ENCODE measurements at regions not wholly inside any gene's neighbourhood (a gene's known extent, or its start where the extent isn't known, plus 50 kb on each side); places are given as distances from the start of the nearest gene placed in this dataset.
"Not testable (repeated sequence)": the region's sequence is repeated elsewhere in the genome, so short reads cannot be mapped to it uniquely, and the experiment has no call there.

- Histone ChIP-seq H3K4me3 (ENCODE audit: low read depth in 1 of 2, low read length in 2 of 2) (no peak overlapping the region), H3K9ac (ENCODE audit: low read depth in 1 of 2, low read length in 2 of 2) (no peak overlapping the region)
These were observed 570.8 kb upstream of the GYPC start for GRCh38 chr2:126085011-126085795.

DNA sequence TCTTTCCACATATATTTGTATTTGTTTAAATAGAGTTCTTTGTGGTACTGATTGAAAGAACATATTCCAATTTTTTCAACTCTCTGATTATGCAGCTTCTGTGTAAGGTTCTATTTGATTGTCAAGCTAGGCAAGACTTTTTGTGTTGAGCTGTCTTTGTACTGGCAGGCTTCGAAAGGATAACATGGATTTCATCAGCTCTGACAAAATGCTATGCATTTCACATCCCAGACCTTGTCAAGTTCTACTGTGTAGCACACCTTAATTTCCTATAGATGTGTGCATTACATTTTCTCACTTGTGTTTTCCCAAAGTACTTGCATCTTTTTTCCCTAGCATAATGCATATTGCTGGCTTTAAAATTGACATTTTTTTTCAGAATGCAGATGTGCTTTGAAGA lies 555.0 kb upstream of the GYPC start:
- no peak overlapping the region for H3K27ac ChIP-seq (ENCODE audit: low read depth, low read length)
- H3K36me3 ChIP-seq (ENCODE audit: control insufficient read depth in 1 of 2, insufficient read depth in 2 of 2, low read length in 2 of 2): no peaks in the 10 kb centered on the region
- no peak overlapping the region for H3K4me3 ChIP-seq (ENCODE audit: low read depth in 1 of 2, low read length in 2 of 2)
- H3K27me3 ChIP-seq (ENCODE audit: control insufficient read depth in 1 of 2, insufficient read depth in 2 of 2, low read length in 2 of 2): no peaks in the 10 kb centered on the region
- H3K9me3 ChIP-seq (ENCODE audit: control insufficient read depth in 1 of 2, low read length in 2 of 2): peaks cover 0 to 5% of the 10 kb centered on the region in 2 donors
- no peaks in the 10 kb centered on the region for H3K4me1 ChIP-seq (ENCODE audit: control insufficient read depth in 1 of 2, insufficient read depth in 2 of 2, low read length in 2 of 2)
- H3K9ac ChIP-seq (ENCODE audit: low read depth in 1 of 2, low read length in 2 of 2): no peak overlapping the region

More at GRCh38 chr2:126085011-126085795, 570.8 kb upstream of the GYPC start:
- Histone ChIP-seq H3K36me3 (ENCODE audit: control insufficient read depth in 1 of 2, insufficient read depth in 2 of 2, low read length in 2 of 2) (no peaks in the 10 kb centered on the region), H3K27ac (ENCODE audit: low read depth, low read length) (no peak overlapping the region), H3K4me1 (ENCODE audit: control insufficient read depth in 1 of 2, insufficient read depth in 2 of 2, low read length in 2 of 2) (no peaks in the 10 kb centered on the region), H3K27me3 (ENCODE audit: control insufficient read depth in 1 of 2, insufficient read depth in 2 of 2, low read length in 2 of 2) (no peaks in the 10 kb centered on the region), H3K9me3 (ENCODE audit: control insufficient read depth in 1 of 2, low read length in 2 of 2) (no peaks in the 10 kb centered on the region)

DNA sequence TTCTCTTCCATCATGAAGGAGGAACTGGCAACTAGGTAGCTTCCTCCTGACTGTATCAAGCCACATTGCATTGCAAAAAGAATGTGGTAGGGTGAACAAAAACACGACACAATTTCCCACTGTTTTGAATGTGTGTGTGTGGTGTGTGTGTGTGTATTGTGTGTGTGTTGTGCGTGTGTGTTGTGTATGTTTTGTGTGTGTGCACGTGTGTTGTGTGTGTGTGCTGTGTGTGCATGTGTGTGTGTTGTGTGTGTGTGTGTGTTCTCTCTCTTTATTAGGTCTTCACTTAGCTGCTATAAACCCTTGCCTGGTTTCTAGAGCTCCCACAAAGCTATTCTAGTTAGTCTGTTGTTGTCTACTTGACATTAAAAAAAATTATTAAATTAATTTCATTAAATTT lies 550.0 kb upstream of the GYPC start:
- Histone ChIP-seq H3K36me3 (ENCODE audit: control insufficient read depth in 1 of 2, insufficient read depth in 2 of 2, low read length in 2 of 2) (no peaks in the 10 kb centered on the region), H3K4me1 (ENCODE audit: control insufficient read depth in 1 of 2, insufficient read depth in 2 of 2, low read length in 2 of 2) (no peaks in the 10 kb centered on the region), H3K9ac (ENCODE audit: low read depth in 1 of 2, low read length in 2 of 2) (no peak overlapping the region), H3K9me3 (ENCODE audit: control insufficient read depth in 1 of 2, low read length in 2 of 2) (peaks cover 0 to 5% of the 10 kb centered on the region in 2 donors), H3K27me3 (ENCODE audit: control insufficient read depth in 1 of 2, insufficient read depth in 2 of 2, low read length in 2 of 2) (no peaks in the 10 kb centered on the region), H3K27ac (ENCODE audit: low read depth, low read length) (no peak overlapping the region), H3K4me3 (ENCODE audit: low read depth in 1 of 2, low read length in 2 of 2) (no peak overlapping the region)

DNA sequence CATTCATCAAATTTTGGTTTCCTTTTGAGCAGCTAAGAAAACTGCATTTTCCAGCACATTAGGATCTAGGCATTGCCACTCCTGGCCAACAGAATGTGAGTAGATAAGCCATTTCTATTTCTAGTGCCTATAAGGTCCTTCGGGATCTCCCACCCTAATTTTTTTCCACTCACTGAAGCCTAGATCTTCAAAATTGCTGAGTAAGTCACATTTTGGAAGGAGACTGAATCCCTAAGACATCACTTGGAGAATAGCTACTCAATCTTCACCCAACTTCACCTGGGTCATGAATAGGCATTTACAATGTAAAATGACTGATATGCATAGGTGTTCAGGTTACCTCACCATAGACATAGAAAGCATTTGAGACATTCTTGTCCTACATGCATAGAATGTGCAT lies 548.1 kb upstream of the GYPC start:
- no peaks in the 10 kb centered on the region for H3K36me3 ChIP-seq (ENCODE audit: control insufficient read depth in 1 of 2, insufficient read depth in 2 of 2, low read length in 2 of 2)
- no peaks in the 10 kb centered on the region for H3K4me1 ChIP-seq (ENCODE audit: control insufficient read depth in 1 of 2, insufficient read depth in 2 of 2, low read length in 2 of 2)
- no peak overlapping the region for H3K27ac ChIP-seq (ENCODE audit: low read depth, low read length)
- H3K9me3 ChIP-seq (ENCODE audit: control insufficient read depth in 1 of 2, low read length in 2 of 2): peaks cover 0 to 5% of the 10 kb centered on the region in 2 donors
- H3K9ac ChIP-seq (ENCODE audit: low read depth in 1 of 2, low read length in 2 of 2): no peak overlapping the region
- no peak overlapping the region for H3K4me3 ChIP-seq (ENCODE audit: low read depth in 1 of 2, low read length in 2 of 2)
- no peaks in the 10 kb centered on the region for H3K27me3 ChIP-seq (ENCODE audit: control insufficient read depth in 1 of 2, insufficient read depth in 2 of 2, low read length in 2 of 2)

GRCh38 chr2:126115975-126116374 lies 540.0 kb upstream of the GYPC start:
- H3K4me1 ChIP-seq (ENCODE audit: control insufficient read depth in 1 of 2, insufficient read depth in 2 of 2, low read length in 2 of 2): no peaks in the 10 kb centered on the region
- no peak overlapping the region for H3K9ac ChIP-seq (ENCODE audit: low read depth in 1 of 2, low read length in 2 of 2)
- no peak overlapping the region for H3K27ac ChIP-seq (ENCODE audit: low read depth, low read length)
- no peaks in the 10 kb centered on the region for H3K36me3 ChIP-seq (ENCODE audit: control insufficient read depth in 1 of 2, insufficient read depth in 2 of 2, low read length in 2 of 2)
- no peaks in the 10 kb centered on the region for H3K9me3 ChIP-seq (ENCODE audit: control insufficient read depth in 1 of 2, low read length in 2 of 2)
- H3K4me3 ChIP-seq (ENCODE audit: low read depth in 1 of 2, low read length in 2 of 2): no peak overlapping the region
- no peaks in the 10 kb centered on the region for H3K27me3 ChIP-seq (ENCODE audit: control insufficient read depth in 1 of 2, insufficient read depth in 2 of 2, low read length in 2 of 2)

GRCh38 chr2:126117886-126118285 lies 538.1 kb upstream of the GYPC start:
- H3K27me3 ChIP-seq (ENCODE audit: control insufficient read depth in 1 of 2, insufficient read depth in 2 of 2, low read length in 2 of 2): no peaks in the 10 kb centered on the region
- no peaks in the 10 kb centered on the region for H3K9me3 ChIP-seq (ENCODE audit: control insufficient read depth in 1 of 2, low read length in 2 of 2)
- no peaks in the 10 kb centered on the region for H3K36me3 ChIP-seq (ENCODE audit: control insufficient read depth in 1 of 2, insufficient read depth in 2 of 2, low read length in 2 of 2)
- no peaks in the 10 kb centered on the region for H3K4me1 ChIP-seq (ENCODE audit: control insufficient read depth in 1 of 2, insufficient read depth in 2 of 2, low read length in 2 of 2)
- no peak overlapping the region for H3K9ac ChIP-seq (ENCODE audit: low read depth in 1 of 2, low read length in 2 of 2)
- H3K4me3 ChIP-seq (ENCODE audit: low read depth in 1 of 2, low read length in 2 of 2): no peak overlapping the region
- no peak overlapping the region for H3K27ac ChIP-seq (ENCODE audit: low read depth, low read length)

DNA sequence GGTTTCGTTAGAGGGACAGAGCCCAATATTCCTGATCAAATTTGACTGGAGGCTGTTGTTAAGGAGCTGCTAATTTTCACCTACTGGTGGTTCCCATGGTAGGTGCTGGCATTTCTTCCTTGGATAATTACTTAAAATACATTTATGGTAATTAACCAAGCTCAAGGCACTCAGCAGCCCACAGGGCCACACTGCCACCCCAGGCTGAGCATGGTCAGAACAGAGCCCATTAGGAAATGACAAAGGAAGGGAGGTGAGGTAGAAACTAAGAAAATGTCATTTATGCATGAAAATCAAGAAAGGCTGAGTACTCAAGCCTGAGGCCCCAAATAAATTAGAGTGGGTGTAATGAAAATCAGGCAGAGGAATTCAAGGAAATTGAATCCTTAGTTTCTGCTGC lies 510.2 kb upstream of the GYPC start:
- no peaks in the 10 kb centered on the region for H3K27me3 ChIP-seq (ENCODE audit: control insufficient read depth in 1 of 2, insufficient read depth in 2 of 2, low read length in 2 of 2)
- H3K36me3 ChIP-seq (ENCODE audit: control insufficient read depth in 1 of 2, insufficient read depth in 2 of 2, low read length in 2 of 2): no peaks in the 10 kb centered on the region
- no peak overlapping the region for H3K9ac ChIP-seq (ENCODE audit: low read depth in 1 of 2, low read length in 2 of 2)
- H3K4me1 ChIP-seq (ENCODE audit: control insufficient read depth in 1 of 2, insufficient read depth in 2 of 2, low read length in 2 of 2): no peaks in the 10 kb centered on the region
- H3K4me3 ChIP-seq (ENCODE audit: low read depth in 1 of 2, low read length in 2 of 2): no peak overlapping the region
- H3K27ac ChIP-seq (ENCODE audit: low read depth, low read length): no peak overlapping the region
- no peaks in the 10 kb centered on the region for H3K9me3 ChIP-seq (ENCODE audit: control insufficient read depth in 1 of 2, low read length in 2 of 2)

GRCh38 chr2:126154256-126154785 lies 501.6 kb upstream of the GYPC start:
- no peaks in the 10 kb centered on the region for H3K9me3 ChIP-seq (ENCODE audit: control insufficient read depth in 1 of 2, low read length in 2 of 2)
- H3K27ac ChIP-seq (ENCODE audit: low read depth, low read length): no peak overlapping the region
- H3K36me3 ChIP-seq (ENCODE audit: control insufficient read depth in 1 of 2, insufficient read depth in 2 of 2, low read length in 2 of 2): no peaks in the 10 kb centered on the region
- H3K4me3 ChIP-seq (ENCODE audit: low read depth in 1 of 2, low read length in 2 of 2): no peak overlapping the region
- H3K9ac ChIP-seq (ENCODE audit: low read depth in 1 of 2, low read length in 2 of 2): no peak overlapping the region
- H3K4me1 ChIP-seq (ENCODE audit: control insufficient read depth in 1 of 2, insufficient read depth in 2 of 2, low read length in 2 of 2): no peaks in the 10 kb centered on the region
- no peaks in the 10 kb centered on the region for H3K27me3 ChIP-seq (ENCODE audit: control insufficient read depth in 1 of 2, insufficient read depth in 2 of 2, low read length in 2 of 2)

DNA sequence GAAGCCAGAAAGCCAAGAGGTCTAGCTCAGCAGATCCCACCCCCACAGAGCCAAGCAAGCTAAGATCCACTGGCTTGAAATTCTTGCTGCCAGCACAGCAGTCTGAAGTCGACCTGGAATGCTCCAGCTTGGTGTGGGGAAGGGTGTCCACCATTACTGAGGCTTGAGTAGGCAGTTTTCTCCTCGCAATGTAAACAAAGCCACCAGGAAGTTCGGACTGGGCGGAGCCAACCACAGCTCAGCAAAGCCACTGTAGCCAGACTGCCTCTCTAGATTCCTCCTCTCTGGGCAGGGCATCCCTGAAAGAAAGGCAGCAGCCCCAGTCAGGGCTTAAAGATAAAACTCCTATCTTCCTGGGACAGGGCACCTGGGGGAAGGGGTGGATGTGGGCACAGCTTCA lies 495.0 kb upstream of the GYPC start:
- H3K27me3 ChIP-seq (ENCODE audit: control insufficient read depth in 1 of 2, insufficient read depth in 2 of 2, low read length in 2 of 2); H3K9me3 ChIP-seq (ENCODE audit: control insufficient read depth in 1 of 2, low read length in 2 of 2); H3K9ac ChIP-seq (ENCODE audit: low read depth in 1 of 2, low read length in 2 of 2); H3K4me1 ChIP-seq (ENCODE audit: control insufficient read depth in 1 of 2, insufficient read depth in 2 of 2, low read length in 2 of 2); H3K4me3 ChIP-seq (ENCODE audit: low read depth in 1 of 2, low read length in 2 of 2); H3K36me3 ChIP-seq (ENCODE audit: control insufficient read depth in 1 of 2, insufficient read depth in 2 of 2, low read length in 2 of 2); H3K27ac ChIP-seq (ENCODE audit: low read depth, low read length): not testable (repeated sequence)

DNA sequence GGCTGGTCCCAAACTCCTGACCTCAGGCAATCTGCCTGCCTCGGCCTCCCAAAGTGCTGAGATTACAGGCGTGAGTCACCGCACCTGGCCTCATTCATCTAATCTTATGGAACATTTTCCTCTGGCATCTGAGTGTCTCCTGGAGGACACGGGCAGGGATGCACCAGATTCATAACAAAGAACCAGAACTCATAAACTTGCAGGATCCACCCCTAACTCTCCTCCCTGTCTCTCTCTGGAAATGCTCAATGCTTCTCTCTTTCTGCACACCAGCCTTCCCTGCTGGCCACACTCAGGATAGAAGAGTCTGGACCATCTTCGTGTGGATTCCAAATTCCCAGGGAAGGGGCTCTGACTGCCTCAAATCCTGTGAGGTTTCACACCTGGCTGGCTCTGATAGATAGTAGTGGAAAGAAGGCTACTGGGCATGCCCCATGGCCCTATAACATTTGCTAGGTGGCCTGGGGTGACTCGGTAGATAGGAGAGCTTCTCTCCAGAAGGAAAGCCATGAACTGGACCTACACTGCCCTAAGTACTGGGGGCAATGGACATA lies 483.2 kb upstream of the GYPC start:
- H3K27ac ChIP-seq (ENCODE audit: low read depth, low read length): no peak overlapping the region
- no peak overlapping the region for H3K4me3 ChIP-seq (ENCODE audit: low read depth in 1 of 2, low read length in 2 of 2)
- no peaks in the 10 kb centered on the region for H3K4me1 ChIP-seq (ENCODE audit: control insufficient read depth in 1 of 2, insufficient read depth in 2 of 2, low read length in 2 of 2)
- H3K27me3 ChIP-seq (ENCODE audit: control insufficient read depth in 1 of 2, insufficient read depth in 2 of 2, low read length in 2 of 2): no peaks in the 10 kb centered on the region
- H3K9me3 ChIP-seq (ENCODE audit: control insufficient read depth in 1 of 2, low read length in 2 of 2): no peaks in the 10 kb centered on the region
- H3K36me3 ChIP-seq (ENCODE audit: control insufficient read depth in 1 of 2, insufficient read depth in 2 of 2, low read length in 2 of 2): no peaks in the 10 kb centered on the region
- H3K9ac ChIP-seq (ENCODE audit: low read depth in 1 of 2, low read length in 2 of 2): no peak overlapping the region
